ENCODE measurements at regions not wholly inside any gene's neighbourhood (a gene's known extent, or its start where the extent isn't known, plus 50 kb on each side); places are given as distances from the start of the nearest gene placed in this dataset.

- no peak overlapping the region for H3K4me3 ChIP-seq
- intact Hi-C loops (cut with DNase I): no loop called here
- WGBS, 2 donors: 74 to 85% methylated on average over 5 of the region's 5 CpGs
Measured at GRCh38 chr1:53378061-53378460, 50.2 kb upstream of the LRP8 start.

GRCh38 chr1:53378932-53379661, 51.2 kb upstream of the LRP8 start:
- H3K4me3 ChIP-seq: no peak overlapping the region
- no peaks in the 10 kb centered on the region for H3K36me3 ChIP-seq
- no peaks in the 10 kb centered on the region for H3K9me3 ChIP-seq
- WGBS, 2 donors: 89 to 90% methylated on average over 11 of the region's 11 CpGs
- peak; percentile 24 for DNase-seq
- intact Hi-C loops (cut with DNase I): no loop called here
- no peak for TF ChIP-seq POLR2A (IDR thresholded peaks at IDR 0.05)
- no peak for TF ChIP-seq POLR2AphosphoS5 (IDR thresholded peaks at IDR 0.05)
- no peak for TF ChIP-seq CTCF (IDR thresholded peaks at IDR 0.05)
- TF ChIP-seq EP300 (IDR thresholded peaks at IDR 0.05): no peak
- no peak overlapping the region for H3K27ac ChIP-seq
- H3K27me3 ChIP-seq: peaks cover 0 to 8% (median 0%) of the 10 kb centered on the region in 3 donors
- no peaks in the 10 kb centered on the region for H3K4me1 ChIP-seq

More at GRCh38 chr1:53378061-53378460, 50.2 kb upstream of the LRP8 start:
- H3K36me3 ChIP-seq: no peaks in the 10 kb centered on the region
- TF ChIP-seq POLR2A (IDR thresholded peaks at IDR 0.05): no peak
- TF ChIP-seq POLR2AphosphoS5 (IDR thresholded peaks at IDR 0.05): no peak
- no peak for TF ChIP-seq CTCF (IDR thresholded peaks at IDR 0.05)
- no peak for TF ChIP-seq EP300 (IDR thresholded peaks at IDR 0.05)
- no peaks in the 10 kb centered on the region for H3K9me3 ChIP-seq
- H3K27ac ChIP-seq: no peak overlapping the region
- H3K4me1 ChIP-seq: no peaks in the 10 kb centered on the region
- DNase-seq: peak; percentile 36
- peaks cover 0 to 8% (median 0%) of the 10 kb centered on the region in 3 donors for H3K27me3 ChIP-seq

GRCh38 chr1:53379662-53380002, 51.8 kb upstream of the LRP8 start:
- no peak for DNase-seq
- H3K4me3 ChIP-seq: no peak overlapping the region
- TF ChIP-seq POLR2AphosphoS5 (IDR thresholded peaks at IDR 0.05) (no peak), EP300 (IDR thresholded peaks at IDR 0.05) (no peak)
- H3K27me3 ChIP-seq: peaks cover 0 to 8% (median 0%) of the 10 kb centered on the region in 3 donors
- no peaks in the 10 kb centered on the region for H3K9me3 ChIP-seq
- no peaks in the 10 kb centered on the region for H3K4me1 ChIP-seq
- no peaks in the 10 kb centered on the region for H3K36me3 ChIP-seq
- WGBS, 2 donors: 88 to 94% methylated on average over 4 of the region's 4 CpGs
- intact Hi-C loops (cut with DNase I): no loop called here
- H3K27ac ChIP-seq: no peak overlapping the region

GRCh38 chr1:53380296-53380695, 52.4 kb upstream of the LRP8 start:
- DNase-seq: peak; percentile 33
- Histone ChIP-seq H3K27ac (no peak overlapping the region), H3K4me1 (no peaks in the 10 kb centered on the region), H3K36me3 (no peaks in the 10 kb centered on the region), H3K9me3 (no peaks in the 10 kb centered on the region), H3K4me3 (no peak overlapping the region), H3K27me3 (peaks cover 0 to 8% (median 0%) of the 10 kb centered on the region in 3 donors)
- intact Hi-C loops (cut with DNase I): no loop called here
- TF ChIP-seq POLR2AphosphoS5 (IDR thresholded peaks at IDR 0.05): no peak
- no peak for TF ChIP-seq EP300 (IDR thresholded peaks at IDR 0.05)
- TF ChIP-seq CTCF (IDR thresholded peaks at IDR 0.05): no peak
- TF ChIP-seq POLR2A (IDR thresholded peaks at IDR 0.05): no peak
- 66 to 82% methylated on average over 5 of the region's 5 CpGs for WGBS, 2 donors

GRCh38 chr1:53381790-53382401, 54.0 kb upstream of the LRP8 start:
- peaks cover 0 to 4% (median 0%) of the 10 kb centered on the region in 3 donors for H3K27me3 ChIP-seq

More at GRCh38 chr1:53381790-53382401, 54.0 kb upstream of the LRP8 start:
- H3K4me1 ChIP-seq: no peaks in the 10 kb centered on the region
- H3K4me3 ChIP-seq: no peak overlapping the region
- H3K9me3 ChIP-seq: no peaks in the 10 kb centered on the region
- WGBS, 2 donors: 55 to 68% methylated on average over 8 of the region's 8 CpGs
- intact Hi-C loops (cut with DNase I): no loop called here
- no peak overlapping the region for H3K27ac ChIP-seq
- TF ChIP-seq POLR2AphosphoS5 (IDR thresholded peaks at IDR 0.05) (no peak), EP300 (IDR thresholded peaks at IDR 0.05) (no peak), CTCF (IDR thresholded peaks at IDR 0.05) (no peak), POLR2A (IDR thresholded peaks at IDR 0.05) (no peak)
- peak; percentile 4 for DNase-seq
- no peaks in the 10 kb centered on the region for H3K36me3 ChIP-seq
